ENCODE measurements at regions not wholly inside any gene's neighbourhood (a gene's known extent, or its start where the extent isn't known, plus 50 kb on each side); places are given as distances from the start of the nearest gene placed in this dataset.

DNA sequence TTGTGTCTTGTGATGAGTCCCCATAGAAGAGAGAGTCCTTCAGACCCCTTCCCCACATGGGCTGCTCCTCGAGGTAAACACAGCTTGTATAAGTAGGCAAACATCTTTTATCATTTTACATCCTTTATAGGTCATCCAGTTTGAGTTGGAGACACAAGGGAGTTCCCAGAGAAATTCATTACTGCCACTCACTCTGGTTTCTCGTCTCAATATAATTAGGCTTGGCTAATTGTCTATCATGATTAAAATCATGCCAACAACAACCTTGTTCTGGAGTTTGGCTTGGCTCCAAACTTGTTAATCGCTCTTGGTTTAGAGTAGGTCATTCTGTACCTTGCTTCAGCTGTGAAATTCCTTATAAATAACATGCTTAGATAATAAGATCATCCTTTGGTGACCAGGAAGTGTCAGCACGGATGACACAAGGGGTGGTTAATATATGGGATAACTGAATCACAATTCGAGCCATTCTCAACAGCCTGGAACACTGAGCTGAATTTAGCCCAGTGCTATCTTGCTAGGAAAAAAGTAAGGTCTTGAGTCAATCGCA, 70.7 kb upstream of the DAB1 start:
- TF ChIP-seq, protein P1, sequence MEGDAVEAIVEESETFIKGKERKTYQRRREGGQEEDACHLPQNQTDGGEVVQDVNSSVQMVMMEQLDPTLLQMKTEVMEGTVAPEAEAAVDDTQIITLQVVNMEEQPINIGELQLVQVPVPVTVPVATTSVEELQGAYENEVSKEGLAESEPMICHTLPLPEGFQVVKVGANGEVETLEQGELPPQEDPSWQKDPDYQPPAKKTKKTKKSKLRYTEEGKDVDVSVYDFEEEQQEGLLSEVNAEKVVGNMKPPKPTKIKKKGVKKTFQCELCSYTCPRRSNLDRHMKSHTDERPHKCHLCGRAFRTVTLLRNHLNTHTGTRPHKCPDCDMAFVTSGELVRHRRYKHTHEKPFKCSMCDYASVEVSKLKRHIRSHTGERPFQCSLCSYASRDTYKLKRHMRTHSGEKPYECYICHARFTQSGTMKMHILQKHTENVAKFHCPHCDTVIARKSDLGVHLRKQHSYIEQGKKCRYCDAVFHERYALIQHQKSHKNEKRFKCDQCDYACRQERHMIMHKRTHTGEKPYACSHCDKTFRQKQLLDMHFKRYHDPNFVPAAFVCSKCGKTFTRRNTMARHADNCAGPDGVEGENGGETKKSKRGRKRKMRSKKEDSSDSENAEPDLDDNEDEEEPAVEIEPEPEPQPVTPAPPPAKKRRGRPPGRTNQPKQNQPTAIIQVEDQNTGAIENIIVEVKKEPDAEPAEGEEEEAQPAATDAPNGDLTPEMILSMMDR (IDR thresholded peaks at IDR 0.05): no peak
- no peak for TF ChIP-seq EP300 (IDR thresholded peaks at IDR 0.05)
- no peak for TF ChIP-seq POLR2A (IDR thresholded peaks at IDR 0.05)
- TF ChIP-seq POLR2AphosphoS5 (IDR thresholded peaks at IDR 0.05): no peak
